K562 (cell line): ENCODE measurements at regions not wholly inside any gene's neighbourhood (a gene's known extent, or its start where the extent isn't known, plus 50 kb on each side); places are given as distances from the start of the nearest gene placed in this dataset.

ENCODE experiments used
- ATAC-seq: fragments of 200-7000 bp; cut with Tn5 transposase; 3 replicates; pipeline ENCODE4 v1.9.1; 2020; ENCODE audit warnings: moderate library complexity
- BruUV-seq: library from RNA; stranded (reverse); fragments of 400-500 nt; replicated peaks from 2 replicates; lab custom pipeline; 2021; lab: Mats Ljungman, UMichigan
- CTCF ChIA-PET: fragments of 300-600 bp; formaldehyde crosslinking; extraction: SDS; loops from one replicate; lab custom pipeline; 2021; ENCODE audit warnings: low intra/inter-chr PET ratio; lab: Yijun Ruan, JAX
- POLR2A ChIA-PET: fragments of 300-600, 350-650 bp; sonication (Branson Sonifier 250); formaldehyde crosslinking; extraction: SDS; loops from one replicate; lab custom pipeline; 2021; ENCODE audit warnings: antibody characterized with exemption, inconsistent platforms; lab: Yijun Ruan, JAX
- DNase-seq, 4 experiments: peaks; one replicate each; pipeline versions ENCODE4 v3.0.0 to v3.0.0-alpha.2; 2011 to 2018; ENCODE audit warnings: low spot score in 3 of 4, mixed read lengths in 3 of 4; ENCODE audit errors: extremely low read depth in 1 of 4
- FAIRE-seq: peaks from 2 replicates; lab custom pipeline; 2011; peaks lifted over from hg19 to GRCh38; lab: Jason Lieb, UNC
- H2AFZ ChIP-seq: 2 replicates; pipeline ENCODE4 v1.6.0; 2011; ENCODE audit warnings: low read depth, low read length, control low read depth, inconsistent platforms
- H3K27ac ChIP-seq: fragments of 200-600 bp; 3 replicates; pipeline ENCODE4 v1.8.0; 2011; ENCODE audit warnings: low read depth, mild to moderate bottlenecking, control low read depth, inconsistent platforms, low read length, moderate library complexity, mixed read lengths; ENCODE audit errors: extremely low read depth
- H3K27me3 ChIP-seq, 2 experiments: fragments of 300-600 bp in 1 of 2; 2 replicates in 1 of 2; 3 replicates in 1 of 2; pipeline versions ENCODE4 v1.6.0 to v1.8.0; 2011; ENCODE audit warnings: inconsistent platforms in 2 of 2, low read length in 2 of 2, mild to moderate bottlenecking in 1 of 2, mixed read lengths in 1 of 2, moderate library complexity in 1 of 2; ENCODE audit not compliant: control insufficient read depth in 2 of 2, insufficient read depth in 2 of 2
- H3K36me3 ChIP-seq: fragments of 300-600 bp; 3 replicates; pipeline ENCODE4 v1.8.0; 2011; ENCODE audit warnings: mild to moderate bottlenecking, low read length, inconsistent platforms; ENCODE audit not compliant: control insufficient read depth, insufficient read depth
- H3K4me1 ChIP-seq, 2 experiments: fragments of 200-600 bp in 1 of 2; replicated peaks in 1 of 2; 2 replicates in 1 of 2; 3 replicates in 1 of 2; pipeline versions ENCODE4 v1.5.1 to v1.8.0; 2011; ENCODE audit warnings: inconsistent platforms in 2 of 2, low read length in 2 of 2, mild to moderate bottlenecking in 1 of 2, mixed read lengths in 1 of 2, moderate library complexity in 1 of 2; ENCODE audit not compliant: control insufficient read depth in 2 of 2, insufficient read depth in 2 of 2
- H3K4me2 ChIP-seq: 2 replicates; pipeline ENCODE4 v1.6.1; 2011; ENCODE audit warnings: low read length, control low read depth, inconsistent platforms, mixed read lengths; ENCODE audit not compliant: insufficient read depth
- H3K4me3 ChIP-seq: fragments of 200-600 bp; sonication (generic), shearing (Covaris generic); 2 replicates; pipeline ENCODE4 v1.5.1; 2016; ENCODE audit warnings: control low read depth, inconsistent platforms
- H3K79me2 ChIP-seq: fragments of 200-600 bp; 3 replicates; pipeline ENCODE4 v1.8.0; 2011; ENCODE audit warnings: low read length, inconsistent platforms; ENCODE audit not compliant: control insufficient read depth, insufficient read depth
- H3K9ac ChIP-seq, 2 experiments: 2 replicates each; pipeline versions ENCODE4 v1.6.0 to v1.6.1; 2011; ENCODE audit warnings: low read depth in 2 of 2, low read length in 2 of 2, control low read depth in 1 of 2, inconsistent platforms in 1 of 2, mild to moderate bottlenecking in 1 of 2, mixed read lengths in 1 of 2; ENCODE audit not compliant: insufficient read depth in 1 of 2
- H3K9me1 ChIP-seq: one replicate; pipeline ENCODE4 v1.6.0; 2011; ENCODE audit warnings: inconsistent platforms, mild to moderate bottlenecking, low read length, moderate library complexity; ENCODE audit not compliant: control insufficient read depth, insufficient read depth
- H3K9me3 ChIP-seq: replicated peaks from 2 replicates; pipeline ENCODE4 v1.5.1; 2011; ENCODE audit warnings: low read depth, low read length, inconsistent platforms; ENCODE audit not compliant: control insufficient read depth, insufficient read depth
- H4K20me1 ChIP-seq: replicated peaks from 2 replicates; pipeline ENCODE4 v1.6.1; 2011; ENCODE audit warnings: low read length, inconsistent platforms, mixed read lengths; ENCODE audit not compliant: control insufficient read depth, insufficient read depth
- ARNT ChIP-seq, 2 experiments: fragments of 450-650 bp; IDR thresholded peaks; 2 replicates each; pipeline ENCODE4 v1.6.1; 2016; ENCODE audit warnings: mild to moderate bottlenecking in 1 of 2
- CREB1 ChIP-seq, 2 experiments: sonication (generic) in 1 of 2; formaldehyde crosslinking in 1 of 2; IDR thresholded peaks; 2 replicates each; pipeline versions ENCODE4 v1.6.1 to v1.8.0; 2012 to 2022; ENCODE audit warnings: inconsistent platforms in 1 of 2, mild to moderate bottlenecking in 1 of 2, missing genetic modification reagents in 1 of 2, moderate library complexity in 1 of 2
- ID3 ChIP-seq, 2 experiments: fragments of 250-450 bp in 1 of 2; fragments of 450-650 bp in 1 of 2; sonication (Bioruptor Pico) in 1 of 2; IDR thresholded peaks; 2 replicates each; pipeline versions ENCODE4 v1.6.1 to v1.8.0; 2016 to 2021; ENCODE audit warnings: mild to moderate bottlenecking in 2 of 2, moderate library complexity in 2 of 2, missing compliant biosample characterization in 1 of 2, missing genetic modification characterization in 1 of 2
- STAT5B ChIP-seq: fragments of 250-450 bp; sonication (Bioruptor Pico); IDR thresholded peaks from 2 replicates; pipeline ENCODE4 v1.8.0; 2021; ENCODE audit warnings: mild to moderate bottlenecking, inconsistent platforms
- TSC22D4 ChIP-seq: fragments of 450-650 bp; IDR thresholded peaks from 2 replicates; pipeline ENCODE4 v1.6.1; 2016; ENCODE audit warnings: missing genetic modification characterization, missing biosample characterization, control low read depth
- ZBTB34 ChIP-seq: fragments of 250-450 bp; sonication (Bioruptor Pico); IDR thresholded peaks from 2 replicates; pipeline ENCODE4 v1.8.0; 2021; ENCODE audit warnings: mild to moderate bottlenecking, moderate library complexity
- ZNF699 ChIP-seq: fragments of 250-450 bp; sonication (Bioruptor Pico); IDR thresholded peaks from 2 replicates; pipeline ENCODE4 v1.8.0; 2021; ENCODE audit warnings: mild to moderate bottlenecking, moderate library complexity; ENCODE audit not compliant: insufficient replicate concordance
- WGBS: fragments of 100-300 bp; shearing (Covaris generic); methylation state at CpG from one replicate; pipeline ENCODE4 v1.1.6; 2016; ENCODE audit warnings: low coverage, mixed read lengths; ENCODE audit not compliant: insufficient coverage; ENCODE audit errors: missing lambda C conversion rate; 5-methylcytosine and 5-hydroxymethylcytosine counted together
- in situ Hi-C: fragments of 300-500 bp; cut with MboI; formaldehyde crosslinking; loops from 4 replicates; pipeline ENCODE4 v1.15.0; 2018; ENCODE audit warnings: inconsistent platforms, mixed read lengths
- intact Hi-C: fragments of 100-400 bp; cut with micrococcal nuclease; formaldehyde crosslinking; loops from 2 replicates; pipeline ENCODE4 v1.14.2; 2022
- TF ChIP-seq, protein P1 (sequence below): fragments of 450-650 bp; IDR thresholded peaks from 2 replicates; pipeline ENCODE4 v1.6.1; 2016; ENCODE audit warnings: missing biosample characterization, missing genetic modification characterization

DNA sequence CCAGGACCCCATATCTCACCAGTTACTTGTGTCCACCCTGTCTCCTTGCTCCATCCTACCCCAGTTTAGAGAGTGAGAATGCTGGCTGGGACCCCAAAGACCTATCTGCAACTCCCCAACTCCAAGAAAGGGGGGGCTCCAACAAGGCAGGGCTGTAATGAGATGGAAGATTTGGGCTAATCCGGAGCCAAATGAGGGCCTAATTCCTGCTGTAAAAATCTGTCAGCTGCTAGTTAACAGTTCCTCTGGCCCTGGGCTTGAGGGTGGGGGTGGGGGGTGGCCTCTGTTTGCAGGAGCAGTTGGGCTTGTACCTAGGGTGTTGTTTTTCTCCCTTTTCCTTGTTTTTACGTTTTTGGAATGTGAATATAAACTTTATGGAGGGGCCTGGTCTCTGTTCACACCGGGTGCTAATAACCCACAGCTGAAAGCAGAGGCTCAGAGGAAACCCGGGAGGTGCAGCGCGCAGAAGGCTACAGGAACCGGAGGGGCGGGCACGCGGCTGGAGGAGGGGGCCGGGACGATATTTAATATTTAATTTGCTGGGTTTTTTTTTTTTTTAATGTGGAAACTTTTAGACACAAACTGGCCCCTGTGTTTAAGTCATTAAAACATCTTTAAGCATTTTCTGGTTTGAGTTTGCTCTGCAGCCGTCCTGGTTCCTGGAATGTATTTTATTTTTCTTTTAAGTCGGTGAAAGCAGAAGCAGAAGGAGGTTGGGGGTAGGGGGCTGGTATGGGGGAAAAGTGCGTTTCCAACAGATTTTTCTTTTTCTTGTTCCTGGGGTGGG is 70.7 kb downstream of the NCR2 start:
- intact Hi-C loops = no loop called here
- ATAC-seq (no peak), DNase-seq (no peak), FAIRE-seq (no peak)
- Histone ChIP-seq H3K4me2 (no peak overlapping the region), H3K9me3 (no peaks in the 10 kb centered on the region), H3K4me1 (peaks cover 0 to 5% of the 10 kb centered on the region in 2 experiments; a peak in 1 of 5 replicates), H3K79me2 (no peaks in the 10 kb centered on the region), H3K4me3 (no peak overlapping the region), H4K20me1 (peaks cover 3% of the 10 kb centered on the region), H3K27me3 (peaks cover 28 to 46% of the 10 kb centered on the region in 2 experiments), H3K9me1 (no peaks in the 10 kb centered on the region), H3K27ac (no peak overlapping the region), H3K36me3 (no peaks in the 10 kb centered on the region), H2AFZ (no peak overlapping the region), H3K9ac (no peak overlapping the region)
- in situ Hi-C loops = no loop called here
- no TSS peak for BruUV-seq
- CTCF ChIA-PET = no interaction called here
- TF ChIP-seq CREB1 (IDR thresholded peaks at IDR 0.05) = no peak
- no peak for TF ChIP-seq CREB1 (CRISPR knock-in tag; IDR thresholded peaks at IDR 0.05)
- no peak for TF ChIP-seq TSC22D4
- TF ChIP-seq ZNF699 (CRISPR knock-in tag) = no peak
- TF ChIP-seq, protein P1, sequence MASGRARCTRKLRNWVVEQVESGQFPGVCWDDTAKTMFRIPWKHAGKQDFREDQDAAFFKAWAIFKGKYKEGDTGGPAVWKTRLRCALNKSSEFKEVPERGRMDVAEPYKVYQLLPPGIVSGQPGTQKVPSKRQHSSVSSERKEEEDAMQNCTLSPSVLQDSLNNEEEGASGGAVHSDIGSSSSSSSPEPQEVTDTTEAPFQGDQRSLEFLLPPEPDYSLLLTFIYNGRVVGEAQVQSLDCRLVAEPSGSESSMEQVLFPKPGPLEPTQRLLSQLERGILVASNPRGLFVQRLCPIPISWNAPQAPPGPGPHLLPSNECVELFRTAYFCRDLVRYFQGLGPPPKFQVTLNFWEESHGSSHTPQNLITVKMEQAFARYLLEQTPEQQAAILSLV (tag) = no peak
- no peak for TF ChIP-seq ZBTB34 (CRISPR knock-in tag)
- TF ChIP-seq ARNT (IDR thresholded peaks at IDR 0.05) = no peak
- no peak for TF ChIP-seq ID3 (CRISPR knock-in tag; IDR thresholded peaks at IDR 0.05)
- no peak for TF ChIP-seq ID3 (tag; IDR thresholded peaks at IDR 0.05)
- TF ChIP-seq STAT5B (CRISPR knock-in tag) = no peak
- POLR2A ChIA-PET = interaction anchor here (0.6 to 0.8 kb wide), 2 partner anchors 9 to 1730 kb away, joined by 3 to 5 read pairs; no protein-coding TSS in a partner anchor
- WGBS = 2% methylated on average over 15 of the region's 15 CpGs
